Dedifferentiated amniotic fluid mesenchymal stem cell (primary cell): ENCODE measurements at regions not wholly inside any gene's neighbourhood (a gene's known extent, or its start where the extent isn't known, plus 50 kb on each side); places are given as distances from the start of the nearest gene placed in this dataset.
"Not testable (repeated sequence)": the region's sequence is repeated elsewhere in the genome, so short reads cannot be mapped to it uniquely, and the experiment has no call there.

Experiments
- DNase-seq: peaks from one replicate; pipeline ENCODE4 v3.0.0-alpha.2; 2016; ENCODE audit errors: extremely low spot score

DNA sequence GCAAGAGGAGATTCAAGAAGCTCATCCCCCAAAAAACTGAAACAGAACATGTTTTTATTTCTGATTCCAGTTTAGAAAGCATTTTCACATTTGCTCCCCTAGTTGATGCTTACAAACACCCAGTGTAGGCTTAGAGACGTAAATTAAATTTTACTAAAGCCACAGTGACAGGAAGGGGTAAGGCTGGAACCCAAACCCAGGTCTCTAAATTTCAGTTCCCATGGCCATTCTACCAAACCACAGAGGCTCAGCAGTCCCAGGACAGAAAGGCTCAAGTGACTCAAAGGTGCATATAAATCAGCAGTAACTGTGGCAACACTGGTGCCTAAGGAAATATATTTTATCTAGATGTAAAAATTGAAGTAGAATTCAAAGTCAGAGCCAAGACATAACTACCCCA is 128.7 kb downstream of the CEP120 start:
- no peak for DNase-seq

DNA sequence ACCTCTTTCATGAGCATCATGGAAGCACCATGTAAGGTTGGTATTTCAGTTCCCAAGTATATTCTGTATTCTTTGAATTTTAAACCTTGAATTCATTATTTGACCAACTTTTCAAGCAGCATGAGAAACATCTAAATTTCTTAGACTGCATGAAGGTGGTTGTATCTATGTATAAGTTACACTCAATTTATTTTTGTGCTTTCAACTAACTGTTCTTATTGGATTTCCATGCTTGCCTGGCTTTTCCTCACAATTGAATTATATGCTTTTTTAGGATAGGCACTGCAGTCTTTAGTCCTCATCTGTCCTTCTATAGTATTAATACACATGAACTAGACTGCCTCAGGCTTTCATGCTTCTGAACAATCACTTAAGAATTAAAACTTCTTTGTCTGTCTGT is 134.0 kb downstream of the CEP120 start:
- no peak for DNase-seq

DNA sequence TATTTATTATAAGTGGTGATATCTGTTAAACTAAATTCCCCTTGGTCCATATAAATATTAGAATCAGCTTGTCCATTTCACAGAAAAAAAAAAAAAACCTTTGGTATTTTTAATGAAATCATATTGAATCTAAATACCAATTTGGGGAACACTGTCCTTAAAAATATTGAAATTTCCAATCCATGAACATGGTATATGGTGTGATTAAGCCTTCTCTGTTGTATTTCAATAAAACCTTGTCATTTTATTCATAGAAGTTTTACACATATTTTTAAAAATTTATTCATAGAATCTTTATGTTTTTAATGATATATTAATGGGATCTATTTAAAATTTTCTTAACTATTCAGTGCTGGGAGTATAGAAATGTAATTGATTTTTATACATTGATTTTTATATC is 135.3 kb downstream of the CEP120 start:
- no peak for DNase-seq

DNA sequence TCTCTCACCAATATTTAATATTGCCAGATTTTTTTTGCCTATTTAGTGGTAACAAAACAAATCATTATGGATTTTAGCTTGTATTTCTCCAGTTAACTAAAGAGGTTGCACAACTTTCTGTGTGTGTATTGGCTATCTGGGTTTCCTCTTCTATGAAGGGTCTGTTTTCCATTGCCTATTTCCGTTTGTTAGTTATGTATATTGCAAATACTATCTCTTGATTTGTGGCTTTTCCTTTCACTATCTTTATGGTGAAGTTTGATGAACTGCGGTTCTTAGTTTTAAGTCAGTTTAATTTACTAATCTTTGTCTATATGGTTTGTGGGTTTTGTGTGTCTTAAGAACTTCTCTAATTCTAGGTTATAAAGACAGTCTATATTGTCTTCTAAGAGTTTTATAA is 136.3 kb downstream of the CEP120 start:
- no peak for DNase-seq

DNA sequence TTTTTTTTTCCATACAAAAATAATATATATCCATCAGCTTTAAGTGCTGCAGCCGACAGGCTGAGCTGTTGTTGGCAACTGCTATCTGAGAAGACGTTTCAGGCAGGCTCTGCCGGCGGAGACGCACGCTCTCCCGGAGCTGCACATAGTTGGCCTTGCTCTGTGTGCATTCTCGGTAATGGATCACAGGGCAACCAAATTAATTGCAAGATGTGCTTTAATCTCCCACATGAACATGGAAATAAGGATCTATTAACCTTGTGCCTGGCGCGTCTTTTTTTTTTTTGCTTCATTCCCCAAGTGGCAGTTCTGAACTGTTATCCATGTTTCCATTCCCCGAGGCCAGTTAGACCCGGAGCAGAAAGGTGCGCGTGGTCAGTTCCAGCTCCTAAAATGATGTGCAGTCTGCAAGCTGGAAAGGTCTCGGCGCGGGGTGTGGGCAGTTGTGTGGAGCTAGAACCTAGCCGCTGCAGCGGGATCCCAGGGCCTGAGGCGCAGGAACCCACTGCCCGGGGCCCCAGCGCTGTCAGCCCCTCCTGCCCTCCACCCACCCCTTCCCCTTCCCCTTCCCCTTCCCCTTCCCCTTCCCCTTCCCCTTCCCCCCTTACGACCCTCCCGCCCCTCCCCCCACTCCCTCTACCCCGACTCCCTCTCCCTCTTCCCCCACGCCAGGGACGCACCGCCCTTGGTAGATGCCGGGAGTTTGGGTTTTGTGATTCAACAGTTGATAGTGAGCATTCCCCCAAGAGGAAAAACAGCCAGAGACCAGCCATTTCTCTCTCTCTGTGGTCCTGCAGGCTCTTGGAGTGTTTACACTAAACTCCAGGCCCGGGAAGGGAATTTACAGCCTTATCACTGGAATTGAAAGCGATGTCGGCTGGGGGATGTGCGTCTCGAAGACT is 137.8 kb downstream of the CEP120 start:
- DNase-seq: peak; percentile 35

DNA sequence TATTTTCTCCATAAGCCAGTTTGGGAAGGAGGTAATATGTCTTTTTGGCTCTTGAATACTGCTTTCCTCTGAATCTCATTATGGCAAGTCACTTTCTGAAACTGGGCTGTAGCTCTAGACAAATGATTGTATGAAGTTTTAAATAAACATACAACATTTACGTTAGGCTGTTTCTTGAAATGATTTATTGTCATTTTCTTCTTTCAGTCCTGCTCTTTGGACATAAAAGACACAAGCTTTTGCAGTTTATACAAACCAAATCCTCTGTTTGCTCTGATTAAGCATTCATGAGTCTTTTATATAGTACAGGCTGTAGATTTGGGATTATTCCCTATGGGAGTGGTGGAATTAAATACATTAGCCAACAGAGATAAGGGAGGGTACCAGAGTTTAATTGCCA is 139.7 kb downstream of the CEP120 start:
- no peak for DNase-seq

DNA sequence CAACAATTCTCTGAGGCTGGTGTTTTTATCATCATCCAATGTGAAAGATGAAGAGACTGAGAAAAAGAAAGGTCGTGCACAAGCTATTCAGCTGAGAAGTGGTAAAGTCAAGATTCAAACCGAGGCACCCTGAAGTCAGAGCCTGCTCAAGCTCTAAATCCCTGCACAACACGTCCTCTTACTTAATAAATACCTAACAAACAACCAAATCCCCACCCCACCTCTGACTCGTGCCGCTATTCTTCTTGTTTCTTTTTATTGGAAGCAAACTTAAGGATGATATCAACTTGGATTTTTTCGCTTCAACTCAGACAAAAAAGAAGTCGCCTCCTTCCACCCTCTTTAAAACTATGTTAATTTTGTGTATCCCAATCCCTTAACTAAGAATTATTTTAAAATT is 140.2 kb downstream of the CEP120 start:
- no peak for DNase-seq

DNA sequence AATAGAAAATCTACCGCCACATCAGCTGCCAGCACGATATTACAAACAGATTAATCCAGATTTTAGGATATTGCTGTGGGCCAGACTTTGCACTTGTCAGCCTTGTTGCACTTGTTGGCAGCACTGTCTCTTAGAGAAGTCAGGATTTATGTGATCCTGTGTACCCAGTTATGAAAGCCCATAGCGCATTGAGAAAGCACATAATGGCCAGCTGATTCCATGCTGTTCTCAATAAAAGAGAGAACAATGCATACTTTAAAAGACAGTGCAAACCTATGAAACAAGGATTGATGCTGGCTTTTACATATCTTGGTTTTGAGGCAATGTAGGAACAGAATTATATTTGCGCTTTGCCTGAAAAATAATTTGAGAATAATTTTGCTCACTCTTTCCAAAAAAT is 140.8 kb downstream of the CEP120 start:
- DNase-seq: no peak

DNA sequence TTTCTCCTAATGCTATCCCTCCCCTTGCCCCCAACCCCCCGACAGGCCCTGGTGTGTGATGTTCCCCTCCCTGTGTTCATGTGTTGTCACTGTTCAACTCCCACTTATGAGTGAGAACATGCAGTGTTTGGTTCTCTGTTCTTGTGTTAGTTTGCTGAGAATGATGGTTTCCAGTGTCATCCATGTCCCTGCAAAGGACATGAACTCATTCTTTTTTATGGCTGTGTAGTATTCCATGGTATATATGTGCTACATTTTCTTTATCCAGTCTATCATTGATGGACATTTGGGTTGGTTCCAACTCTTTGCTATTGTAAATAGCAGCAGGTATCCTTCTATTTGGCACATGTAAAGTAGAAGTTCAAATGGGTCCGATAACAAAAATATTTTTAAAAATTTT is 142.3 kb downstream of the CEP120 start:
- DNase-seq: not testable (repeated sequence)

DNA sequence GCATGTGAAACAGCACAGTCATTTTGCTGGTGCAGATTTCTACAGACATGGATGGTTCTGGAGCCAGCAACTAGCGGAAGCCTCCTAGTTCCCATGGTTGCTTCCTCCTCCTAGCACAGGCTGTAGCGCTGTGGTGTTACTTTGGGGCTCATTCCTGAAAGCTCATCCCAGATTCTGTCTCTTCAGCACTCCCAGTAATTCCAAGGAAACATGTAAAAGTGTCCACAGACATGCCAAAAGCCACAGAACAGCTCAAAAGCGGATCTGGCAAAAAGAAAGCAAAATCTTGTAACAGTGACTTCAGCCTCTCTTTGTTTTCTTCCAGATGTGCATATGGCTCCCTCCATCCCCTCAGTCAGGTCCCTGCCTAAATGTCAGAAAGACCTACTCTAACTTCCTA is 144.1 kb downstream of the CEP120 start:
- no peak for DNase-seq

DNA sequence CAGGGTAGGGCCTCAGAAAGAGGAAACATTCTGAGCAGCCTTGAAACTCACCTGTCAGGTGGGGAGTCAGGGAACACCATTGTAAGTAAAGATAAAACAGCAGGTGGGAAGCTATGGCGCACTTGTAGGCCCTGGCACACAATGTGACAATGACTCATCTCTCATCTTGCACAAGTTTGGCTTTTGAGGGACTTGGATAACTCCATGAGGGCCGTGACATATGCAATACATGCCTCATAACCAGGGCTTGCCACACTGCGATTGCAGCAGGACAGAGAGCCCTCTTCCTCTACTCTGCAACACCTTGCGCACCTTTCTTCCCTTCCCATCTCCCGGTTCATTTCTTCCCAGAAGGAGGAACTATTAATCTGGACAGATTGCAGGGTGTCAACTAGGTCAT is 144.9 kb downstream of the CEP120 start:
- no peak for DNase-seq

DNA sequence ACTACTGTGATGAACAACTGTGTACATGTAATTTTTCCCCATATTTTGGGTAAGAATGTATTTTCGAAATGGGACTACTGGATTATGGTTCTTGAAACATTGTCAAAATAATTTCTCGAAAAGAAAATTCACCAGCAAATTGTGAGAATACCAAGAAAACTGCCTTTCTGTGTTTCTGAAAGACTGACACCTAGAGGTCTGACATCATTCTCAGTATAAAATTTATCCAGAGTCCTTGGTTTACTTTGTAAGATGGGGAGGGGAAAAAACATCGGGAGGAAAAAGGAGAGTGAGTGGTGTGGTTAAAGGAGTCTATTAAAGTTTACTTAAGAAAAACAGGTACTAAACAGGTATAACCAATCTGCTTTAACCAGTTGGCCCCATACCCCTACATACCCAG is 149.2 kb downstream of the CEP120 start:
- no peak for DNase-seq

DNA sequence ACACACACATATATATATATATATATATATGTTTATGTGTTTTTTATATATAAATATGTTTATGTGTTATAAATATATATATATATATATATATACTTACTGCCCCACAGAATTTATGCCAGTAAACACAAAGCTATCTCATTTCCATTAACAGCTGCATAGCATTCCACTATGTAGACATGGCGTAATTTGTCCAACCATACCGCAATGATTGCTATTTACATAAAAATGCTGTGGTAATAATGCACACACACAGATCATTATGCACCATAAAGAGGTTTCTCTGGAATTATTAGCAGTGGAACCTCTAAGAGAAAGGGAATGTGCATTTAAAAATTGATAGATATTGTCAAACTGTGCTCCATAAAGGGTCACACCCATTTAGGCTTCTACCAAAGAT is 150.1 kb downstream of the CEP120 start:
- DNase-seq: no peak

DNA sequence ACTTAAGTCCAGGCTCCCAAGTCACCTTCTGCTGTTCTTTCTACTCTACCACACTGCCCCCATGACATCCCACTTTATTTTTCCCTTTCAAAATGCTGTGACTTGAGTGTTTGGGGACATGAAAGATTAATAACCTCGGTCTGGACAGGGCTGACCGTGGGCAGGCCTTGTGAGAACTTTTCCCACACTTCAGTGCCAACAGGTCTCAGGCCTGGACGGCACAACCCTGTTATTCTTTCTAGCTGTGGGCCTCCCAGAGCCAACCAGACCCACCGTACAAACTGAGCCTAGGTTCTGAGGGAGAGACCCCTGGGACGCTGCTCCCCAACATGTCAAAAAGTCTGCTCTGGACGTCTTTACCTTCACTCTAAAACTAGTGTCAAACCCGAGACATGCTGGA is 153.4 kb downstream of the CEP120 start:
- DNase-seq: no peak

DNA sequence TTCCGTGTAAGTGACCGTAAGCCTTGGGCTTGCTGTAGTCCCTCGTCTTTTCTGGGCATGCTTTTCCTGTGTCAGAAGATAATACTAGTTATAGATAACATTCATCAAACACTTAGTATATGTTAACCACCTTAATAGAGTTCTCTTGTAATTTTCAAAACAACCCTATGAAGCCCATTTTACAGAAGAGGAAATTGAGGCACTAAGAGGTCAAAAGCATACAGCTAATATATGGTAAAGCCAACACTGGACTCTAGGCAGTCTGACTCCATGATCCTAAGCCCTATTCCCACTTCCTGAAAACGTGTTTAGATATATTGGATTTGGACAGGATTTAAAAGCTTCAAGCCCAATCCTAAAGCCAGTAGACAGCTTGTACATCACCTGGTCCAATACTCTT is 153.8 kb downstream of the CEP120 start:
- DNase-seq: no peak

DNA sequence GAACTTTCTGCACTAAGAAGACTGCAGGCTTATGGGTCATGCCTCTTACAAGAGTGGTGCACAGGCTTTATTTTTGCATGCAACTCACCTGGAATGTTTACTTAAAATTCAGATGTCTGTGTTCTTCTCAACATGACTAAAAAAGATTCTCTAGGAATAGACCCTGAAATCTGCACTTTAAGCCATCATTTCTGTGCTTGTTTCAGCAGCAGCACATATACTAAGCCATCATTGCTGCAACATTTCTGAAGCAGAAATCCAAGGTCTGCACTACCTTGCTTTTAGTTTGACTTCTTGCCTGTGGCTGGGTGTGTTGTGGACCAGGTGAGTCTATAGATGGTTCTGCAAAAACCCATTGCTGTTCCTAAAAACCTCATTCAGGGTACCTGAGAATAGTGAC is 156.8 kb downstream of the CEP120 start:
- DNase-seq: no peak

DNA sequence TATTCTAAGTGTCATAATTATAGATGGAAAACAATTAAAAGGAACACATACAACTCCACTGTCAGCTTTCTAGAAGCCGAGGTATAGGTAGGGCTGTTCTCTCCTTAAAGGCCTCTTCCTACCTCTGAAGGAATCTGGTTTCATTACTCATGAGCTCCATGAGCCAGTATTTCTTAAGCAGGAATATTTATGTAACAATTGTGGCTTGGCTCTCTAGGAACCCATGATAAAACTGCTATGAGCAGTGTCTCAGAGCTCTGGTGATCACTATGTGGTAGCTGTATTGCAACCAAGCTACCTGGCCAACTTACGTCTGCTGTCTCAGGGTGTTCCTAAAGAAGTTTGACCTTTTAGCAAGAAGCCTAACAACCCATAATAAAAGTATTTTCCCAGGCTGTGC is 157.7 kb downstream of the CEP120 start:
- DNase-seq: no peak

DNA sequence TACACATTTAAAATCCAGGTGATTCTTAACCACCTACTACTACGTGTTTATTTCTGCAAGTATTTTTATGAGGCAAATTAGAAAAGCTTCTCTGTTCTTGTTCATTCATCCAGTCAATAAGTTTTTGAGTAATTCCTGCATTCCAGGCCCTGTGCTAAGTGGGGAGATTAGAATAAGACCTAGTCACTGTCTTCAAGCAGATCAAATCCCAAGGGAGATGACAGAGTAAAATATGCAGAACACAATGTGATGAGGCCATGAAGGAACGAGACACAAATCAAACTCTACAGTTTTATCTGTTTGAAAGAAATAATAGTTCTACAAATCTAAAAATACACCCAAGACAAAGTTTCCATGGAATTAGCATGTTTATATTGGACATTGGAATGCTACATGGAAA is 158.8 kb downstream of the CEP120 start:
- DNase-seq: no peak

DNA sequence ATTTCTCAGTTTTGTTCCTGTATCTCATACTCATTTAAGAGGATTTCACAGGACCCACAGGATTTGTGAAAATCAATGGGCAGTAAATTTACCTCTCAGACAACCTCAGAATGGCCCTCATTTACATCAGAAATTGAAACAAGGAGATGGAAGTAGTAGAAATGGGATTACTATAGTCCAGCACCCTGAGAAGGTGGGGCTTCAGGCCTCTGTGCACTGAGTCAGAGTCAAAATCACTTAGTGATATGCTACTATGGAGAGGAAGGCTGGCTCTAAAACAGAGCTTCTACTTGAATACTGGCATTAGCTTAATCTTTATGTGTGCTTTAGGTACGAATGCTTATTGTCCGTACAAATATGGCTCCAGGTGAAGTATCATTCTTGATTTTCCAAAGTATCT is 159.3 kb downstream of the CEP120 start:
- DNase-seq: no peak

DNA sequence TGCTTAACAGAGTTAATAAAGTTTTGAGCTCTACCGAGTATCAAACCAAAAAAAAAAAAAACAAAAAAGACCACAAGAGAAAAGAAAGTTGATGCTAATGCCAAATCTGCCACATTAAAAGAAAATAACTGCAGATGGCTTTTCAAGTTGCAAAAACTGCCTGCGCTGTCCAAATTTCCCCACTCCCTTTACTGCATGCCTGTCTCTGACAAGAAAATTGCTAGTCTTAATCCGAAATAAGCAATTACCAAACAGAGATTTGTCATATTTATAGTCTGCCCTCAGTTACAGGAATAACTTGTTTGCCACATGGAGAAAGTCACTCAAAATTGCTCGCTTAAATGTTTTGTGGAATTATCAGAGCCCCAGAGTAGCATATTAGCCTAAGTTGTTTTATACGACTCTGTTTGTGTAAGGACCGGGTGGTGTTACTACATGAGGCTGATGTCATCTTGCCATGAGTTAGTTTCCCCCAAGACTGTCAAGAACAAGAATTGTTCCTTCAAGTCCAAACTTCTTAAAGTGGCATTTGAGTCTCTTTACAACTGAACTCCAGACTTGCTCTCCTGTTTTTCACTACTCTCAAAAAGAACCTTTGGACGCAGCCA is 160.9 kb downstream of the CEP120 start:
- DNase-seq: no peak

DNA sequence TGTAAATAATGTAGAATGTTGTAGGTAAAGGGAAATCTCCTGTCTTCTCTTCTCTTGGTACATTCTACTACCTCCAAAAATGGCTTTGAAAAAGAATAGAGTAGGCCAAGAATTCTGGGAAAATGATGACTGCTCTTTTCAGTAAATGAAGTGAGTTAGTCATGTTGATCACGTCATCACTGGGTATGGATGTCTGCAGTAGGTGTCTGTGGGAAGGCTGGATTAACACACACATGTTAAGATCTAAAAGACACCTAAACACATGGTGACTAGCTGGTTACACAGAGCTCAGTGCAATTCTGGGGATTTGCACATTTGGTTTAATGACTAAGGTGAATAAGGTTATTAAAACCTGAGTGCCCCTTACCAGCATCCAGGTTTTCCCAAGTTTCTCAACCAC is 161.5 kb downstream of the CEP120 start:
- no peak for DNase-seq

DNA sequence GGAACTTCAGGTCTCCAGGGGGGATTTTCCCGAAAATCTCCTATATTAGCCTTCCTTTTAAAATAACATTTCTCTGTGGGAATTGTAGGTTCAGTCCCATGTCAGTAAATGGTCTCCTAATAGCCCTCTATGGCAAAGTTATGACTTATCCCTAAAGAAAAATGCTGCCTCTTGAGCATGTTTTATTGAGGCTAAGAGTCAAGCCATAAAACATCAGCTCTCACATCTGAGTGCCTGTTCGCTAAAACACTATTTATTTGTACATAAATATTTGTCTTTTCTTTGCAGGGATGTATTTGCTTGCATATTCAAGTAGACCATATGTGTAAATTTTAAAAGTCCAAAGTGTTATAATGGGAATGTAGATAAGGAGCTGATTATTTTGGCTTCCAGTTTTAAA is 160.4 kb downstream of the PRDM6 start:
- no peak for DNase-seq

DNA sequence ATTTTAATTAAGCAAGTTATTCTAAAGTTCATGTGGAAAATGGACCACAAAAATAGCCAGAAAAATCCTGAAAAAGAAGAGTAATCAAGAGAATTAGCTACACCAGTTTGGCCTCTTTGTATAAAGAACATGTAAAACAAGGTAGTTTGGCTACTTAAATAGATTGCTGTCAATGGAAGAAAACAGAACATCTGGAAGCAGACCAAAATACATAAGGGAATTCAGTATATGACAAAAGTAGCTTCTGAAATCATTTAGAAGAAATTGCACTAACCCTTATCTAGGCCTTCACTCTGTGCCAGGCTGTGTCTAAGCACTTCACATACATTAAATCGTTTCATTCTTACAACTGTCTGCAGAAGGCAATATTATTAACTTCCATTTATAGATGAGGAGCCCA is 156.6 kb downstream of the PRDM6 start:
- no peak for DNase-seq

DNA sequence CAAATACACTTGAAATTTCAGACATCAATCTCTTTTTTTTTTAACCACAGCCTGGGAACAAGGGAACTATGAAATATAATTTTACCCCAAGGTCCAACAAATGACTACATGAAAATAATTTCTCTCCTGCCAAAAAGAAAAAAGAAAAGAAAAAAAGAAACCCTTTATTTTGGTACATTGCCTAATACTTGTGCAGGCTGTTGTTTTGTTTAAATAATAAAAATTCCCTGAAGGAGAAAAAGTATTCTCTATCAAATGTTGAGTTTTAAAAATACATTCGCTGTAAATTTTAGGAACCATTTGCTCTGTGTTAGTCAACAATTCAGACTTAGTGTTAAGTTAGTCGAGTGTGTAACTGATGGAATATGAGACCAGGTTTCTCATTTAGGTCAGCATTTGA is 155.4 kb downstream of the PRDM6 start:
- no peak for DNase-seq
